ENCODE measurements at regions not wholly inside any gene's neighbourhood (a gene's known extent, or its start where the extent isn't known, plus 50 kb on each side); places are given as distances from the start of the nearest gene placed in this dataset.

- TF ChIP-seq CTCF (conservative IDR thresholded peaks at IDR 0.05; ENCODE audit: low read length) (no peak), EZH2phosphoT487 (IDR thresholded peaks at IDR 0.05; ENCODE audit: borderline replicate concordance) (no peak)
Measured at GRCh38 chr22:48760481-48761390, 1066.9 kb downstream of the BRD1 start.

GRCh38 chr22:48758881-48759875, 1068.5 kb downstream of the BRD1 start:
- Histone ChIP-seq H3K4me3 (ENCODE audit: low read length, poor library complexity, severe bottlenecking) (no peak overlapping the region), H3K4me1 (ENCODE audit: insufficient read depth, low read length, poor library complexity, severe bottlenecking) (no peaks in the 10 kb centered on the region), H3K79me2 (ENCODE audit: insufficient read depth, low read length) (no peaks in the 10 kb centered on the region), H2AFZ (ENCODE audit: low read length) (no peak overlapping the region), H3K9me3 (ENCODE audit: insufficient read depth, low read depth, low read length) (peaks cover 19% of the 10 kb centered on the region; the same call in 1 of the 2 replicates), H3K4me2 (ENCODE audit: low read depth, low read length, poor library complexity, severe bottlenecking) (no peak overlapping the region), H3K9ac (ENCODE audit: low read depth, low read length, poor library complexity, severe bottlenecking) (no peak overlapping the region), H3K27me3 (ENCODE audit: insufficient read depth, low read length, poor library complexity, severe bottlenecking) (no peaks in the 10 kb centered on the region), H3F3A (ENCODE audit: low read depth) (no peaks in the 10 kb centered on the region), H4K20me1 (ENCODE audit: insufficient read depth, low read length, poor library complexity, severe bottlenecking) (no peaks in the 10 kb centered on the region), H3K36me3 (ENCODE audit: insufficient read depth, low read length) (no peaks in the 10 kb centered on the region), H3K9me2 (replicated peaks; ENCODE audit: low read depth, low read length) (no peaks in the 10 kb centered on the region)
- TF ChIP-seq EZH2phosphoT487 (IDR thresholded peaks at IDR 0.05; ENCODE audit: borderline replicate concordance) (no peak), CTCF (conservative IDR thresholded peaks at IDR 0.05; ENCODE audit: low read length) (no peak)

More at GRCh38 chr22:48760481-48761390, 1066.9 kb downstream of the BRD1 start:
- no peak overlapping the region for H3K4me2 ChIP-seq (ENCODE audit: low read depth, low read length, poor library complexity, severe bottlenecking)
- no peaks in the 10 kb centered on the region for H3K4me1 ChIP-seq (ENCODE audit: insufficient read depth, low read length, poor library complexity, severe bottlenecking)
- no peak overlapping the region for H2AFZ ChIP-seq (ENCODE audit: low read length)
- H3K4me3 ChIP-seq (ENCODE audit: low read length, poor library complexity, severe bottlenecking), result no peak overlapping the region
- H3K9me3 ChIP-seq (ENCODE audit: insufficient read depth, low read depth, low read length), result peaks cover 10% of the 10 kb centered on the region; the same call in 1 of the 2 replicates
- H3K79me2 ChIP-seq (ENCODE audit: insufficient read depth, low read length), result no peaks in the 10 kb centered on the region
- H3K9ac ChIP-seq (ENCODE audit: low read depth, low read length, poor library complexity, severe bottlenecking), result no peak overlapping the region
- H3K27me3 ChIP-seq (ENCODE audit: insufficient read depth, low read length, poor library complexity, severe bottlenecking), result no peaks in the 10 kb centered on the region
- no peaks in the 10 kb centered on the region for H3K9me2 ChIP-seq (replicated peaks; ENCODE audit: low read depth, low read length)
- no peaks in the 10 kb centered on the region for H4K20me1 ChIP-seq (ENCODE audit: insufficient read depth, low read length, poor library complexity, severe bottlenecking)
- H3F3A ChIP-seq (ENCODE audit: low read depth), result no peaks in the 10 kb centered on the region
- H3K36me3 ChIP-seq (ENCODE audit: insufficient read depth, low read length), result no peaks in the 10 kb centered on the region

DNA sequence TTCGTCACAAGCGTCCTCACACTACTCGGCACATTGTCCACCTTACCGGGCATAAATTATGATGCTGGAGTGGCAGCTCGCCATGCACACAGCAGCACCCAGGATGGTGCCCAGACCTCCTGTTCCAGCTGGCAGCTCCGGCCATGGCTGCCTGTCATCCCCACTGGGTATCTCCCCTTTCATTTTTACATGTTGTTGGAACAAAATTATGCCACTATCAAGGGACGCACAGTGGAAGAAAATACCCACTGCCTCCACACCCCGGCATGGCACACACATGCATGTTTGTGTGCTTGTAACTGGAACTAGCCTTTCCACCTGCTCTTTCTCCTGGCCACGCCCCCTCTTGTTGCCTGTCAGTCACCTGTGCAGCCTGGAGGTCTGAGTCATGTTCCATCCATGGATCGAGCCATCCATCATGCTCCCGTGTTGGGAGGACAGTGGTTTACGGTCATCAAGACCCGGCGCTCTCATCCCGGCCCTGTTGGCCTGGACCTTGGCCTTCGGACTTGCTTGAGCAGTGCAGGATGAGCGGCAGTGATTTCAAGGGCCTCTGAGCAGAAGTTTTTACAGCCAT, 1069.6 kb downstream of the BRD1 start:
- no peak overlapping the region for H2AFZ ChIP-seq (ENCODE audit: low read length)
- no peak overlapping the region for H3K4me2 ChIP-seq (ENCODE audit: low read depth, low read length, poor library complexity, severe bottlenecking)
- H3F3A ChIP-seq (ENCODE audit: low read depth), result no peaks in the 10 kb centered on the region
- no peaks in the 10 kb centered on the region for H4K20me1 ChIP-seq (ENCODE audit: insufficient read depth, low read length, poor library complexity, severe bottlenecking)
- H3K4me1 ChIP-seq (ENCODE audit: insufficient read depth, low read length, poor library complexity, severe bottlenecking), result no peaks in the 10 kb centered on the region
- no peaks in the 10 kb centered on the region for H3K27me3 ChIP-seq (ENCODE audit: insufficient read depth, low read length, poor library complexity, severe bottlenecking)
- H3K4me3 ChIP-seq (ENCODE audit: low read length, poor library complexity, severe bottlenecking), result no peak overlapping the region
- H3K79me2 ChIP-seq (ENCODE audit: insufficient read depth, low read length), result no peaks in the 10 kb centered on the region
- H3K36me3 ChIP-seq (ENCODE audit: insufficient read depth, low read length), result no peaks in the 10 kb centered on the region
- H3K9me3 ChIP-seq (ENCODE audit: insufficient read depth, low read depth, low read length), result peaks cover 19% of the 10 kb centered on the region; the same call in 1 of the 2 replicates
- no peak overlapping the region for H3K9ac ChIP-seq (ENCODE audit: low read depth, low read length, poor library complexity, severe bottlenecking)
- TF ChIP-seq EZH2phosphoT487 (IDR thresholded peaks at IDR 0.05; ENCODE audit: borderline replicate concordance) (no peak), CTCF (conservative IDR thresholded peaks at IDR 0.05; ENCODE audit: low read length) (no peak)
- H3K9me2 ChIP-seq (replicated peaks; ENCODE audit: low read depth, low read length), result no peaks in the 10 kb centered on the region
